PFSK-1 (cell line): ENCODE measurements at regions not wholly inside any gene's neighbourhood (a gene's known extent, or its start where the extent isn't known, plus 50 kb on each side); places are given as distances from the start of the nearest gene placed in this dataset.

Experiments
- FOXP2 ChIP-seq: optimal IDR thresholded peaks from 2 replicates; pipeline ENCODE3; 2011; ENCODE audit warnings: borderline replicate concordance, control low read depth, inconsistent platforms; ENCODE audit not compliant: insufficient read depth; ENCODE audit errors: extremely low read length, extremely low read depth
- POLR2AphosphoS5 ChIP-seq: IDR thresholded peaks from 2 replicates; pipeline ENCODE4 v1.6.1; 2012; ENCODE audit warnings: low read depth, mild to moderate bottlenecking, control low read depth, low read length, moderate library complexity
- REST ChIP-seq, 2 experiments: IDR thresholded peaks; 2 replicates each; pipeline versions ENCODE4 v1.6.1 to v1.8.0; 2011 to 2012; ENCODE audit warnings: low read depth in 2 of 2, low read length in 2 of 2, control low read depth in 1 of 2, inconsistent platforms in 1 of 2, mild to moderate bottlenecking in 1 of 2, moderate library complexity in 1 of 2; ENCODE audit not compliant: insufficient read depth in 1 of 2
- SIN3A ChIP-seq: IDR thresholded peaks from 2 replicates; pipeline ENCODE4 v1.6.1; 2012; ENCODE audit warnings: mild to moderate bottlenecking, low read length, moderate library complexity, borderline replicate concordance; ENCODE audit not compliant: insufficient read depth
- TAF1 ChIP-seq: IDR thresholded peaks from 2 replicates; pipeline ENCODE4 v1.6.1; 2012; ENCODE audit warnings: low read length, control low read depth, borderline replicate concordance; ENCODE audit not compliant: insufficient read depth

- TF ChIP-seq FOXP2 (no peak), SIN3A (no peak), TAF1 (no peak), REST (IDR thresholded peaks at IDR 0.05; ENCODE audit: insufficient read depth in 1 of 2, low read depth in 2 of 2, low read length in 2 of 2) (no peak), POLR2AphosphoS5 (no peak)
Observed at GRCh38 chr1:69029649-69030048, 532.8 kb upstream of the DEPDC1 start.

GRCh38 chr1:69038379-69038778, 529.3 kb upstream of the LRRC7 start:
- TF ChIP-seq SIN3A: no peak

GRCh38 chr1:69045572-69045971, 522.1 kb upstream of the LRRC7 start:
- TF ChIP-seq FOXP2 (no peak), SIN3A (no peak), TAF1 (no peak), POLR2AphosphoS5 (no peak)

GRCh38 chr1:69055194-69055593, 512.5 kb upstream of the LRRC7 start:
- TF ChIP-seq POLR2AphosphoS5 (no peak), FOXP2 (no peak), SIN3A (no peak), REST (IDR thresholded peaks at IDR 0.05; ENCODE audit: insufficient read depth in 1 of 2, low read depth in 2 of 2, low read length in 2 of 2) (no peak), TAF1 (no peak)

GRCh38 chr1:69058454-69058853, 509.3 kb upstream of the LRRC7 start:
- no peak for TF ChIP-seq TAF1
- no peak for TF ChIP-seq SIN3A
- TF ChIP-seq REST (IDR thresholded peaks at IDR 0.05; ENCODE audit: insufficient read depth in 1 of 2, low read depth in 2 of 2, low read length in 2 of 2): no peak
- no peak for TF ChIP-seq POLR2AphosphoS5
- TF ChIP-seq FOXP2: no peak

GRCh38 chr1:69070660-69071373, 496.9 kb upstream of the LRRC7 start:
- TF ChIP-seq POLR2AphosphoS5 (no peak), FOXP2 (no peak), TAF1 (no peak)
